ENCODE measurements at regions not wholly inside any gene's neighbourhood (a gene's known extent, or its start where the extent isn't known, plus 50 kb on each side); places are given as distances from the start of the nearest gene placed in this dataset.

- no peak for TF ChIP-seq CTCF (IDR thresholded peaks at IDR 0.05; ENCODE audit: low read depth, low read length, missing control alignments)
- DNase-seq: no peak
- H3K4me3 ChIP-seq (ENCODE audit: low read depth, low read length): no peak overlapping the region
- no peaks in the 10 kb centered on the region for H3K27me3 ChIP-seq (replicated peaks)
- no peaks in the 10 kb centered on the region for H3K36me3 ChIP-seq (replicated peaks)
- in situ Hi-C loops (cut with HindIII; ENCODE audit: low pct_ligation_motif_present, low sequenced_read_pairs): no loop called here
- H3K27ac ChIP-seq: no peak overlapping the region
Measured at GRCh38 chr6:113765909-113766308, 91.2 kb upstream of the MARCKS start.

- H3K4me3 ChIP-seq (ENCODE audit: low read depth, low read length): no peak overlapping the region
- in situ Hi-C loops (cut with HindIII; ENCODE audit: low pct_ligation_motif_present, low sequenced_read_pairs): no loop called here
- no peak overlapping the region for H3K27ac ChIP-seq
- H3K27me3 ChIP-seq (replicated peaks): no peaks in the 10 kb centered on the region
- no peaks in the 10 kb centered on the region for H3K36me3 ChIP-seq (replicated peaks)
- DNase-seq: no peak
- no peak for TF ChIP-seq CTCF (IDR thresholded peaks at IDR 0.05; ENCODE audit: low read depth, low read length, missing control alignments)
Measured at GRCh38 chr6:113767985-113768384, 89.2 kb upstream of the MARCKS start.

- Histone ChIP-seq H3K27me3 (replicated peaks) (no peaks in the 10 kb centered on the region), H3K27ac (no peak overlapping the region), H3K36me3 (replicated peaks) (no peaks in the 10 kb centered on the region), H3K4me3 (ENCODE audit: low read depth, low read length) (no peak overlapping the region)
- TF ChIP-seq CTCF (IDR thresholded peaks at IDR 0.05; ENCODE audit: low read depth, low read length, missing control alignments): no peak
- DNase-seq: no peak
- in situ Hi-C loops (cut with HindIII; ENCODE audit: low pct_ligation_motif_present, low sequenced_read_pairs): no loop called here
Measured at GRCh38 chr6:113772961-113773360, 84.2 kb upstream of the MARCKS start.

GRCh38 chr6:113774127-113774825, 82.9 kb upstream of the MARCKS start:
- TF ChIP-seq CTCF (IDR thresholded peaks at IDR 0.05; ENCODE audit: low read depth, low read length, missing control alignments): no peak
- DNase-seq: peak; percentile 46
- no peak overlapping the region for H3K27ac ChIP-seq

GRCh38 chr6:113776998-113777397, 80.1 kb upstream of the MARCKS start:
- H3K4me3 ChIP-seq (ENCODE audit: low read depth, low read length): no peak overlapping the region
- H3K27me3 ChIP-seq (replicated peaks): no peaks in the 10 kb centered on the region
- no peaks in the 10 kb centered on the region for H3K36me3 ChIP-seq (replicated peaks)
- TF ChIP-seq CTCF (IDR thresholded peaks at IDR 0.05; ENCODE audit: low read depth, low read length, missing control alignments): no peak
- no peak overlapping the region for H3K27ac ChIP-seq
- in situ Hi-C loops (cut with HindIII; ENCODE audit: low pct_ligation_motif_present, low sequenced_read_pairs): no loop called here
- DNase-seq: peak; percentile 21

More at GRCh38 chr6:113774127-113774825, 82.9 kb upstream of the MARCKS start:
- no peaks in the 10 kb centered on the region for H3K36me3 ChIP-seq (replicated peaks)
- no peak overlapping the region for H3K4me3 ChIP-seq (ENCODE audit: low read depth, low read length)
- no peaks in the 10 kb centered on the region for H3K27me3 ChIP-seq (replicated peaks)
- in situ Hi-C loops (cut with HindIII; ENCODE audit: low pct_ligation_motif_present, low sequenced_read_pairs): no loop called here

GRCh38 chr6:113777601-113778000, 79.5 kb upstream of the MARCKS start:
- Histone ChIP-seq H3K27me3 (replicated peaks) (no peaks in the 10 kb centered on the region), H3K4me3 (ENCODE audit: low read depth, low read length) (no peak overlapping the region), H3K27ac (no peak overlapping the region), H3K36me3 (replicated peaks) (no peaks in the 10 kb centered on the region)
- in situ Hi-C loops (cut with HindIII; ENCODE audit: low pct_ligation_motif_present, low sequenced_read_pairs): no loop called here
- TF ChIP-seq CTCF (IDR thresholded peaks at IDR 0.05; ENCODE audit: low read depth, low read length, missing control alignments): no peak
- DNase-seq: no peak
